GM04504 (cell line): ENCODE measurements at regions not wholly inside any gene's neighbourhood (a gene's known extent, or its start where the extent isn't known, plus 50 kb on each side); places are given as distances from the start of the nearest gene placed in this dataset.
A peak's percentile ranks its signal among the peaks of the same experiment; 100 is the strongest.
"Not testable (repeated sequence)": the region's sequence is repeated elsewhere in the genome, so short reads cannot be mapped to it uniquely, and the experiment has no call there.

Experiments
- DNase-seq: peaks from one replicate; pipeline ENCODE4 v3.0.0-alpha.2; 2012; ENCODE audit warnings: low read depth

DNA sequence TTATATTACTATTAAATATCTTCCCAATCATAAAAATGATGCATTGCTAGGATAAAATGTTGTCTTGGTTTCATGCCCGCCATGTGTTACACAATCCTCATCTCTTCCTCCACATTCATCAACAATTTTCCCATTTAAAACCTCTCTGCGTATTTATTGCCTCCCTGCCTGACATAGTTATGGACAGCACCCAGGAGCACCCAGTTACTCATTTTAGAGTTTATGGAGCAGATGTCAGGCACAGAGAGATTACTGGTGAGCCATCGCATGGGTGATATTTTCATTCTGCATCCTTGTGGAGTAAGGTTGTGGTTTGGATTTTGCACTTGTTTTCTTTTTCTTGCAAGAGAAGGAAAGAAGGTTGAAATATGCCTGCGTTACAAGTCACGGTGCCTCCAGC lies 116.7 kb upstream of the NPAS2 start:
- DNase-seq = peak; percentile 82

DNA sequence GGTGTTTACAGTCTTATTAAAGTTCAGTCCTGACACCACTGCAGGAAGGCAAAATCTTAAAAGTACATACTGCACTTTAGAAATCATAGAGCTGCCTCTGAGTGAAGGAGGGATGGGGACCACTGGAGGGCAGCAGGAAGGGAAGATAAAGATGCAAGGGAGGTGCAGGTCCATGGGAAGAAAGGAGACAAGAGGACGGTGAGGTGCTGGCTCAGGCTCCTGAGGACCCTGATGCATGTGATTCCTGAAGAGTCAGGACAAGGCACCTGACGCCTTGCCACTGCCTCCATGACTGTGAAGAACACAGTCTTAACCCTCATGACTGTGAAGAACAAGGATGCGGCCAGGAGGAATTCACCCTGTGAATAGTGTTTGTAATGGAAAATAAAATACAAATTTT lies 116.2 kb upstream of the NPAS2 start:
- DNase-seq = no peak

DNA sequence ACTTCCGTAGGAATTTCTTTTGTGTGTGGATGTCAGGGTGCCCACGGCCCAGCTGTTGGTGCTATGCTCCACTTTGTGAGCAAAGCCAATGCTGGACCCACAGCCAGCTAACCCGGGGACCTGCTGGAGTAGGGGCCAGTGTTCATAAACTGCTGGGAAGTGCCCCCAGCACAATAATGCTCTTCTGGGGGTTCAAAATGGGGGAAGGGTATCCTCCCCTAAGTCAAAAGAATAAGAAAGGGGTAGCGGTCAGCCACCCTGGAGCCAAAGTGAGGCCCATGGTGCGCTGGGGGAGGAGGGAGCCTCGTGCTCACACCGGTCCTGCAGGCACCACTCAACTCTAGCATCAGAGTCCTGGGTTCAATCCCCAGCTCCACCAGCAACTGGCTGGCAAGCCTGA lies 115.8 kb upstream of the NPAS2 start:
- DNase-seq = no peak

DNA sequence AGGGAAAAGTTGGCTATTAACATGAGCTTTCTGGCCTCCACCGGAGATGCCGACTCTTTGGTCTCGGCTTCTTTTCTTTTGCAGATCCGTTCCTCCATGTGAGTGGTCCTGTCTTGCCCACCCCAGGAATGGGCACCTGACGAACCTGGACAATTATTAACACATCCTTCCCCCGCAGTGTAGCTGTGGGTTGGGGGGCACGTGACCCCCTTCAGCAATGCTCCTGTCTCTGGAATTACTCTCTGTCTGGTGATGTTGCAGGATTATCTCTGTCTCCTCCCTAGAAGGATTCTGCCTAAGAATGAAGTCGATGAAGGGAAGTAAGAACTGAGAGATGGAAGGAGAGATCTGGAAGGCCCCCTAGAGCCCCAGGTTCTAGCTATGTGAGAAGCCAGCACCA lies 115.2 kb upstream of the NPAS2 start:
- no peak for DNase-seq

DNA sequence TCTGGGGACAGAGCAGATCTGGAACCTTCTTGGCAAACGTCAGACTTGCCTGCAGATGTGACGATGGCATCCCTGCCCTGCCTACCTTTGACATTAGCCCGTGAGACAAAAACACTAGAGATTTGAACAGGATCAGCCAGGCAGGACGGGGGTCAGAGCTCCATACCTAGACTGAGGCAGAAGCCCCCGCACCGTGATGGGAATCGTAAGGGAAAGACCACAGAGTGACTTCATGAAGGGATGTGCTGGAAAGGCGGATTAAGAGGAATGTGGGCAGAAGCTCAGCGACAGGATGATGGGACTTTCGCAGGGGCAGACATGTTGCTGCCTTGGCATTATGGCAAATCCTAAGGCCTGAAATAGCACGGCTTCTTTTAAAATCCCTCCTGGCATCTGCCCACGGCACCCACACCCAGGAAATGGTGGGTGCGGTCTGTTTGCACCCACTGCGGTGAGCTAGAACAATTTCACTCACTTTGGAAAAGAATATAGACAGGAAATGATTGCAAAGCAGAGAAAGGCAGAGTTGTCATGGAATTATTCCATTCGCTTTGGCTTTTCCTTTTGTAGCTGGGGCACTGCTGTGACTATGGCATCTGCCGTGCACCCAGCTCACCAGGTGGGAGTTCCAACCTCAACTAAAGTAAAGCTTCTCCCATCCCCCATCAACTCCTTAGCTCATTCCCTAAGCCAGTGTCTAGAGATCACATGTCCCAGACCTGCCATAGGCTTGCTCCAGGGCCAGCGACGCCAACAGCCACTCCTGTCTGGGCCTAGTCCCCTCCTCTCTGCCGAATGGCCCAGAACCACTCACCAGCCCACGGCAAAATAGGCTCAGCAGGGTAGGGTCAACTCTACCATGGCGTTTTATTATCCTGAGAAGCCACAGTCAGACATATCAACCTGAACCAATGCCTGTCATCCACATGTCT lies 112.7 kb upstream of the NPAS2 start:
- no peak for DNase-seq

DNA sequence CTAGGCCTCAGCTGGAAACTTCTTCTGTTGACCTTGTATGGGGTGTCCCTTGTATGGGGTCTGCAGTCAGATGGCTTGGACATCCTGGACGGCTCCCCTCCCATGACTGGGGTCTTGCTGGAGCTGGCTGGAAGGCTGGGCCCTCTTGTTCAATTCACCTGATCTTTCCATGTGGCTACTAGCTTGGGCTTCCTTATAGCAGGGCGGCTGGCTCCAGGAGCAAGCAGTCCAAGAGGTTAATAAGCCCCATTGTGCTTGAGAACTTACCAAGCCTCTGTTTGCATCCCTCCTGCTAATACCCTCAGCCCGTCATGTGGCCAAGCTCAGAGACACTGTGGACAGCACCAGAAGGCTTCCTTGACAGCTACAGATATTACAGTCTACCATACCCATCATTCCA lies 111.6 kb upstream of the NPAS2 start:
- no peak for DNase-seq

DNA sequence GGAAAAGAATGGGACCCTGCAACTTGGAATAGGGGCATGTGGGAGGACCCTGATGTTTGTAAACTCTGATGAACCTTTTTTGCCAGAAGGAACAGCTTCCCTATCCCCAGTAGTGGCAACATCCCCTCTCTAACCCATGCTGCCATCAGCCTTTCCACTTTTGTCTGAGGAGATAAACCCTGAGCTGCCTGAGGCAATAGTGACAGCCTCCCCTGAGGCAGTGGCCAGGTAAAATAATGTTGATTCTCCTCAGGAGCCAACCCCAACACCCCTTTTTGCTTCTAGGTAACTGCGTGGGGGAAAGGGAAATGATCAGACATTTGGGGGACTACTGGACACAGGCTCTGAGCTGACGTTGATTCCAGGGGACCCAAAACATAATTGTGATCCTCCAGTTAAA lies 106.8 kb upstream of the NPAS2 start:
- no peak for DNase-seq

DNA sequence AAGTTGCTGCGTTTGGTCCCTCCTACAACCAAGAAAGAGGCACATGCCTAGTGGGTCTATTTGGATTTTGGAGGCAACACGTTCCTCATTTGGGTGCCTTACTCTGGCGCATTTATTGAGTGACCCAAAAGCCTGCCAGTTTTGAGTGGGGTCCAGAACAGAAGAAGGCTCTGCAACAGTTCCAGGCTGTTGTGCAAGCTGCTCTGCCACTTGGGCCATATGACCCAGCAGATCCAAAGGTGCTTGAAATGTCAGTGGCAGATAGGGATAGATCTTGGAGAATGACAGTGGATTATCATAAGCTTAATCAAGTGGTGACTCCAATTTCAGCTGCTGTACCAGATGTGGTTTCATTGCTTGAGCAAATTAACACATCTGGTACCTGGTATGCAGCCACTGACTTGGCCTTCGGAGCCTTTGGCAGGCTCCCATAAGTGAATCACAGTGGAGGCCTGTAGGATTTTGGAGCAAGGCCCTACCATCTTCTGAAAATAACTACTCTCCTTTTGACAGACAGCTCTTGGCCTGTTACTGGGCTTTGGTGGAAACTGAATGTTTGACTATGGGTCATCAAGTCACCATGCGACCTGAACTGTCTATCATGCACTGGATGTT lies 105.4 kb upstream of the NPAS2 start:
- DNase-seq = peak; percentile 24

DNA sequence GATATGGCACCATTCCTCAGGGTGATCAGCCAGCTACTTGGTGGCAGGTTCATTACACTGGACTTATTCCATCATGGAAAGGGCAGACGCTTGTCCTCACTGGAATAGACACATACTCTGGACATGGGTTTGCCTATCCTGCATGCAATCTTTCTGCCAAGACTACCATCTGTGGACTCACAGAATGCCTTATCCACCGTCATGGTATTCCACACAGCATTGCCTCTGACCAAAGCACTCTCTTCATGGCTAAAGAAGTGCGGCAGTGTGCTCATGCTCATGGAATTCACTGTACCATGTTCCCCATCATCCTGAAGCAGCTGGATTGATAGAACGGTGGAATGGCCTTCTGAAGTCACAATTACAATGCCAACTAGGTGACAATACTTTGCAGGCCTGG lies 104.1 kb upstream of the NPAS2 start:
- DNase-seq = not testable (repeated sequence)

DNA sequence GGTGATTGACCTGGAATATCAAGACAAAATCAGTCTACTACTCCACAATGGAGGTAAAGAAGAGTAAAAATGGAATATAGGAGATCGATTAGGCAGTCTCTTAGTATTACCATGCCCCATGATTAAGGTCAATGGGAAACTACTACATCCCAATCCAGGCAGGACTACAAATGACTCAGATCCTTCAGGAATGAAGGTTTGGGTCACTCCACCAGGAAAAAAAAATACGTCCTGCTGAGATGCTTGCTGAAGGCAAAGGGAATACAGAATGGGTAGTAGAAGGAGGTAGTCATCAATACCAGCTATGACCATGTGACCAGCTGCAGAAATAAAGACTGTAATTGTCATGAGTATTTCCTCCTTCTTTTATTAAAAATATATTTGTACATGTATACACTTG lies 103.4 kb upstream of the NPAS2 start:
- DNase-seq = no peak

DNA sequence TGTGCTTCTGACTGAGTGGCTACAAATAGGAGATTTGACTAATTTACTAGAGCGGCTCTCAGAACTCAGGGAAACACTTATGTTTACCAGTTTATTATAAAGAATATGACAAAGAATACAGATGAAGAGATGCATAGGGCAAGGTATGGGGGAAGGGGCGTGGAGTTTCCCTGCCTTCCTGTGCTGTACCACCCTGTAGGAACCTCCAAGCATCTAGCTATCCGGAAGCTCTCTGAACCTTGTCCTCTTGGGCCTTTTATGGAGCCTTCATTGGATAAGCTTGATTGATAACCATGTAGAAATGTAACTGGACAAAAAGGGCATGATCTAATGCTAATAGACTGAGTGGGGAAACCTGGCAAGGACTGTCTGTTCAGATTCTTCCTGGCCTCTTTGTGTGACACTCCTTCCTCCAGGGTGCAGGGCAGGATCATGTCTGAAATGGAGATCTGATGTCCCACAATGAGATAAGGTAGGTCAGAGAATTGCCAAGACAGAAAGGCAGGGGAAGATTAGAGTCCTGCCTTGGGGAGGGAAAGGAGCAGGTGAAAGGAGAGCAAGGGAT lies 101.8 kb upstream of the NPAS2 start:
- no peak for DNase-seq

DNA sequence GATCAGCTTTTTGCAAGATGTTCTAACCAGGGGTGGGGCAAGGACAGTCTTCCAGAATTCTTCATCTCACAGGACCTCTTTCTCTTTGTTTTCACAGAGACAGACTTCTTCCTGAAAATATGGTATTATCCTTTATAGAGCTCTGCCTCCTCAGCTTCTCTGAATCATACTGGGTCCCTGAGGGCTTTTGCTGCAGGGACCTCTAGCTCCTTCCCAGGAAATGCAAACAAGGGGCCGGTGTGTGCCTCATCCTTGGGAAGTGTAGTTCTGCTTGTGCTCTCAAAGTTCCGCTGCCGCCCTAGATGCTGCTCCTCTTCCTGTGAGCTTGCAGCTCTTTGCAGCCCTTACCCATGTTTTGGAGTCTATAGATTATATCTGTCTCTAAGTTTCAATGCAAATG lies 99.5 kb upstream of the NPAS2 start:
- no peak for DNase-seq

DNA sequence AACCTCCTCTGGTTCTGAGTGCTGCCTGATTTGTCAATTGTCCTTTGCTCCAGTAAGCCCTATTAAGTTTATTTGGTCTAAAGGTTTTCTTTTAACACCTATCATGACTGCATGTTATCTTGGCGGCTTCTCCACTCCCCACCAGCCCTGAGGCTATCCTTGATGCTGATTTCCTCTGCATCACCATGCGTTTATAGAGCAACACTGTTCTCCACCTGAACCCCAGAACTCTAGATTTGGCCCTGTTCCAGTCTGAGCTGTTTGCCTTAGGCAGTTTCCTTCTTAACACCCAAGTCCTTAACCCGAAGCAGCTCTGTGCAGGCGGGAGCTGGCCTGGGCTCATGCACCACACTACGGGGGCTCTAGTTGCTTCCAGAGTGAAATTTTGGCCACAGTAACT lies 98.2 kb upstream of the NPAS2 start:
- no peak for DNase-seq

DNA sequence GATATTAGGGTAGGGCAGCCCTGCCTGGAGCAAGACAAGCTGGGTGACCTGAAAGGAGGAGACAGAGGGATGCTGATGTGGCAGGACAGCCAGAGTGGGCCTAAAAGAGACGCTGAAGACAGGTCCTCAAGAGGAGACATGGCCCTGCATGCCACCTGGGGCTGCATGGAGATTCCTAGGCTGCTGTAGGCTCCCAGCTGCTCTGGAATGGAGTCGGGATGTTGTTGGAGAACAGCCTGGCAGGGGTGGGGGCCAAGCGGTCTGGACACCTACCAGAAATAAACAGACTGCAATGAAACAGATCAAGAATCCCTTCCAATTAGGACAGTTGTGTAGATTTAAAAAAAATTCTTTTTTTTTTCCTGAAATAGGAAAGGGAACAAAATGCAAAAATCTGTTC lies 97.8 kb upstream of the NPAS2 start:
- DNase-seq = no peak

DNA sequence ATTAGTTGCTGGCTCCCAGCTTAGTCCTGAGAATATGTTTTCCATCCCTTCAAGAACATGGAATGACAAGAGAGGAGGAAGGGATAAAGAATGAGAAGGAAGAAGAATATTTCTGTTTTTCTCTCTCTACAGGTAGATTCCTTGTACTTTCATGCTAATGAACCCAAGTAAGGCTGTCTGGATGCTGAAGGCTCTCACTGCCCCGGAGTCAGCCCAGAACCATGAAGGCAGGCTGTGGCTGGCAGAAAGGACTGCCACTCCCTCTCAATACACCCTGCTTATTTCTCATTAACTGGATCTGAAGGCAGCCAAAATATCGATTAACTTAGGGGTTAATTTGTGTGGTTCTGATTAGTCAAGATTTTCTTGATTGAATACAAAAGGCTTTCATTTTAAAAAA lies 93.1 kb upstream of the NPAS2 start:
- DNase-seq = no peak

DNA sequence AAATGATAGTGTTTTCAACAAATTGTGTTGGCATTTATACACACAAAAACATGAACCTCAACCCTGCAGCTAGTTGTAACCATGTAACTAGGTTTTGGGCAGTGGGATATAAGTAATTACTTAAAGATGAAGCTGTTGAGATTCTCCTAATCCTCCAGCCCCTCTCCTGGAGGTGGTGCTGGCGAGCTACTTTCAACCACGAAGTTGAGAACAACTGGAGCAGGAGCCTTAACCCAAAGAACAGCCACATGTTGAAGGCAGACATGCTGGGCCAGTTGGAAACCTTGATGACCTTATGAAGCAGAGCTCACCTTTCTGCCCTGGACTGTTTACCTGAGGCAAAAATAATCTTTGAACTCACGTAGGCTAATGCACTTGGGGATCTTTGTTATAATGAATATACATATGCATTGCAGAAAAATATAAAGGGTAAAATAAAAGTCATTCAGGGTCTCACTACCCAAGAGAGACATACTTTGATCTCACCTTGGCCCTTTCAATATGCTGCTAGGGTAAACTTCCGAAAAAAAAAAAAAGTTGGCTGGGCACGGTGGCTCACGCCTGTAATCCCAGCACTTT lies 89.6 kb upstream of the NPAS2 start:
- peak; percentile 47 for DNase-seq

DNA sequence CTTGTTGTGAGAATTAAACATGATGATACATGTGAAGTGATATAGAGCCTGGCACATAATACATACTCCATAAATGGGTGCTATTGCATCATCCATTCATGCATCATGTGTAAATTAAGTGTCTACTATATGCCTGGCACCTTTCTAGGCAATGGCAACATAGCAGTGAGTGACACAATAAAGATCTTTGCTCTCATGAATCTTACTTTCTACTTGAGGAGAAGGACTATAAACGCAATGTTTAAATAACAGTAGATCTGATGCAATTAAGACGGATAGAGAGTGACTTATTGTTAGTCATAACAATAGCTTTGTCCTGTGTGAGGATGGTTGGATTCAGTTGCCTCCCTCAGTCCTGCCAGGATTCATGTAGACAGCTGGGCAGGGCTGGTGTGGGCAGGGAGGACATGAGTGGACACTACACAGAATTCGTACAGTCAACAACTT lies 88.4 kb upstream of the NPAS2 start:
- DNase-seq = peak; percentile 26

DNA sequence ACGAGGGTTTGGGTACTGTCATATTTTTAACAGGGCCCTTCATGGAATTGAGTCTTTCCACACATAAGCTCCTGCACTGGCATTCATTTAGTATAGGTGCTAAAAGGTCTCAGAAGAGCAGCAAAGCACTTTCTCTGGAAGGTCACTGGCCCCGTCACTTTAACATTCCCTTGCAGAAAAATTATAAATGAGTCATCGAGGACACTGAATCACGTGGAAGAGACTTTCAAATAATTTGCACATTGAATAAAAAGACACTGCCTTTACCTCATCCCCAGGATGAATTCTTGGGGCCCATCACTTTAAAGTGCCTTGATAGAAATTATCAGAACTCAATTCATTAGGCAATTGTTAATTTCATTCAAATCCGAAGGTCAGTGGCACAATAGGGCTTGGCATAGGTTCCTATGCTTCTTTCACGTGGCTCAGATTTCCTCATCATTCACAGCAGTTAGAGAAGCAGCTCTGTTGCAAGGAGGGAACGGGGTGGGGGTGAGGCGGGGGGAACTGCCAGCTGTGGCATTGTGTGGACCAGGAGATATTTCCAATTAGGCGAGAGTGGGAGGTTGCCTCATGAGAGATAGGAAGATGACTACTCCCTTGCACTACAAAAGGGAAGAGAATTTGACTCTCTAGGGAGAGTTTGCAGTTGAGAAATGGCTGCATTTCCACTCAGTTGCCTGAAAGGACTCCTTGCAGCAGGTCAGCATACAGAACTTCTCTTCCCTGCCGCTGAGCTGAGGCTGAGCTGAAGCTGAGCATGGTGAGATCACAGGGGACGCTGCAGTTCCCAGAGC lies 86.3 kb upstream of the NPAS2 start:
- peak; percentile 58 for DNase-seq

DNA sequence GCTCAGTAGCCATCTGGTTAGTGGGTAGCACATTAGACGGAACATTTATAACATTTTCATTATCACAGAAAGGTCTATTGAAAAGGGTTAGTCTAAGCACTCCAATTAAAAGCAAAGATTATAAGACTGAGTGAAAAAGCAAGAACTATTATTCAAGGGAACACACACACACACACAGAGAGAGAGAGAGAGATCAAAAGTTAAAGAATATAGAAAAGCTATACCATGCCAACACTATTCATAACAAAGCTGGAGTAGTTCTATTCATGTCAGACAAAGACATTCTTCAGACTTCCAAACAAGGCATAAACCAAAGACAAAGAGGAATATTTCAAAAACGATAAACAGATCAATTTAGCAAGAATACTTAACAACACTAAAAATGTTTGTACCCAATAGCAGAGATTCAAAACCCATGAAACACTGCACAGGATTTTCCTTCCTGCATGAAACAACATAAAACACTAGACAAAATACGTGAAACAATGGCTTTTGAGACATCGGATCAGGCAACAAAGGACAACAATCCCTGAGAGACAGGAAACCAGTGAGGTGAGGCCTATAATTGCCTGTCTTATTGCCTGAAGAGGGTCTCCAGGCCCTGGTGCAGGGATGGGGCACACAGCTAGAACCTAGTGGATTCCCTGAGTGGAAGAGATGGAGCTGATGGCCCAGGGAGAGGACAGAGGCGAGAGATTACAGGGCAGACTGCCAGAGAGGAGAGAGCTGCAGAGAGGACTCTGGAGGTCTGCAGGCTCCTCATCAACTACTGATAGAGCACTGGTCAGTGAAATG lies 83.6 kb upstream of the NPAS2 start:
- DNase-seq = no peak

DNA sequence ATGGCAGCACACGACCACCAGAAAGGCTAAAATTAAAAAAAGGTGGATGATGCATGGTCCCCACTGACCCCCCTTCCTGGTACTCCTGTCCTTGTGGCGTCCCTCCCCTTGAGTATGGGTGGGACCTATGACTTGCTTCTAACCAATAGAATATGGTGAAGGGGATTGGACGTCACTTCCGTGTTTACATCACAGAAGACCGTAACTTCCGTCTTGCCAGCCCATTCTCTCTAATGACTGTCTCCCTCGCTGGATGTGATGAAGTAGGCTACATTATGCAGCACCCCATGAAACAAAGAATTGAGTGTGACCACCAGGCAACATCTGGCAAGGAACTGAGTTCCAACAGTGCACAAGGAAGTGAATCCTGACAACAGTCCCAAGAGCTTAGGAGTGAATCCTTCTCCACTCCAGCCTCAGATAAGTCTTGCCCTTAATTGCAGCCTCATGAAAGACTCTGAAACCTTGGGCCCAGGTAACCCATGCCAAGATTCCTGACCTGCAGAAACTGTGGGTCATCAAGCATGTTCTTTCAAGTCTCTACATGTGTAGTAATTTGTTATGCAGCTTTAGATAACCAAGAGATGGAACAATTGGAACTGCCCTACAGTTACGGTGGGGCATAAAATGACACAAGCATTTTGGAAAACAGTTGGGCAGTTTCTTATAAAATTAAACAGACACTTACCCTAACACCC lies 80.1 kb upstream of the NPAS2 start:
- DNase-seq = no peak

DNA sequence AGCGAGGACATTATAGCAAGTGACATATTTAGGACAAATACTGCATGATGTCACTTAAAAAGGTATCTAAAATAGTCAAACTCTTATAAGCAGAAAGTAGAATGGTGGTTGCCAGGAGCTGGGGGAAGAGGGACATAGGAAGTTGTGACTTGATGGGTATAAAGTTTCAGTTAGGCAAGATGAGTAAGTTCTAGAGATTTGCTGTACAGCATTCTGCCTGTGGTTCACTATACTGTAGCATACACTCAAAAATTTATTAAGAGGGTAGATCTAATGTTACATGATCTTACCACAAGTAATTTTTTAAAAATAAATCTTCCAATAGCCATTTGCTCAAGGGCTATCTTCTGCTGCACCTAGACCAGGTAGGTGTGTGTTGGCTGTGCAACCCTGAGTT lies 78.1 kb upstream of the NPAS2 start:
- DNase-seq = no peak
